ENCODE measurements at regions not wholly inside any gene's neighbourhood (a gene's known extent, or its start where the extent isn't known, plus 50 kb on each side); places are given as distances from the start of the nearest gene placed in this dataset.

DNA sequence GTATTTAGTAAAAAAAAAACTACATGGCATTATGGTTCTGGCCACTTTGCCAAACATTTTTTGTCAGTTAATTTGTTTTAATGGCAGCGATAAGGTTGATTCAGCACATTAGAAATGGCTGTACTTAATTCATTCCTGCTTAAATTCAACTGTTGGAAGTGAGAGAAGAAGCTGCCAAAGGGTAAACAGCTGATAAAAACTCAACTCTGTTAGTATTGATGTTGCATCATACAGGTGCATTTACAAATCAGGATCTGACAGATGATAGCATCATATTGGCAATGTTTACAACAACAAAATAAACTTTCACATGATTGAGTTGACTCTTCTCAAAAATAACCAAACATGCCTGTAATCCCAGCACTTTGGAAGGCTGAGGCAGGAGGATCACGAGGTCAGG lies 444.3 kb downstream of the IPMK start:
- POLR2A ChIA-PET, result no interaction called here

DNA sequence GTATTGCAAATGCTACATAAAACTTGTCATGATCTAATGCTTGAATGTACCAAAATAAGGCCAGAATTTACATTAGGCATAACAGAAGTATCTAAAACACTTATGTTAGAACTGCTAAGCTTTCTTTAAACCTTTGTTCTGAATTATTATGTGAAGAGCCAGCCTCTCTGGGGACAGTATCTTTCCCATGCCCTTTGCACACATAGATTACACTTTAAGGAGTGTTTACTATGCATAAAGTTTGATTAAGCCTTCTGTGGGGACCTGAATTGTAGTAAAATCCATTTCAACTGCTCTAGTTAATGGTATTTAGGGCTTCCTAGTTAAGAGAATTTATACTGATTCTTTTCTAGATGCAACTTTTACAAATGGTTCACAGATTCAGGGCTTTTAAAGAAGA lies 444.7 kb downstream of the IPMK start:
- Histone ChIP-seq H3K4me1 (ENCODE audit: insufficient read depth, low read length, poor library complexity, severe bottlenecking) (no peaks in the 10 kb centered on the region), H3K79me2 (ENCODE audit: insufficient read depth, low read depth, low read length) (no peaks in the 10 kb centered on the region), H3K27ac (ENCODE audit: low read depth, low read length, poor library complexity, severe bottlenecking) (no peak overlapping the region), H4K20me1 (ENCODE audit: insufficient read depth, low read length) (no peaks in the 10 kb centered on the region), H3K9me3 (ENCODE audit: low read length) (no peaks in the 10 kb centered on the region), H3K36me3 (ENCODE audit: insufficient read depth, low read length) (no peaks in the 10 kb centered on the region), H3K9me2 (ENCODE audit: insufficient read depth, low read length) (no peaks in the 10 kb centered on the region), H3K4me2 (ENCODE audit: low read length) (no peak overlapping the region), H3K4me3 (ENCODE audit: low read depth, low read length, poor library complexity, severe bottlenecking) (no peak overlapping the region), H2AFZ (ENCODE audit: low read length) (no peak overlapping the region)
- BruUV-seq (replicated peaks), result no TSS peak
- ChIA-PET CTCF (ENCODE audit: unreplicated experiment) (no interaction called here), POLR2A (no interaction called here)
- no peak for DNase-seq (ENCODE audit: low spot score)
- TF ChIP-seq, protein P1, sequence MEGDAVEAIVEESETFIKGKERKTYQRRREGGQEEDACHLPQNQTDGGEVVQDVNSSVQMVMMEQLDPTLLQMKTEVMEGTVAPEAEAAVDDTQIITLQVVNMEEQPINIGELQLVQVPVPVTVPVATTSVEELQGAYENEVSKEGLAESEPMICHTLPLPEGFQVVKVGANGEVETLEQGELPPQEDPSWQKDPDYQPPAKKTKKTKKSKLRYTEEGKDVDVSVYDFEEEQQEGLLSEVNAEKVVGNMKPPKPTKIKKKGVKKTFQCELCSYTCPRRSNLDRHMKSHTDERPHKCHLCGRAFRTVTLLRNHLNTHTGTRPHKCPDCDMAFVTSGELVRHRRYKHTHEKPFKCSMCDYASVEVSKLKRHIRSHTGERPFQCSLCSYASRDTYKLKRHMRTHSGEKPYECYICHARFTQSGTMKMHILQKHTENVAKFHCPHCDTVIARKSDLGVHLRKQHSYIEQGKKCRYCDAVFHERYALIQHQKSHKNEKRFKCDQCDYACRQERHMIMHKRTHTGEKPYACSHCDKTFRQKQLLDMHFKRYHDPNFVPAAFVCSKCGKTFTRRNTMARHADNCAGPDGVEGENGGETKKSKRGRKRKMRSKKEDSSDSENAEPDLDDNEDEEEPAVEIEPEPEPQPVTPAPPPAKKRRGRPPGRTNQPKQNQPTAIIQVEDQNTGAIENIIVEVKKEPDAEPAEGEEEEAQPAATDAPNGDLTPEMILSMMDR (conservative IDR thresholded peaks at IDR 0.05; ENCODE audit: low read length), result no peak
- TF ChIP-seq EZH2phosphoT487 (IDR thresholded peaks at IDR 0.05; ENCODE audit: borderline replicate concordance, low read depth, low read length), result no peak
- intact Hi-C loops (cut with micrococcal nuclease; ENCODE audit: unreplicated experiment), result no loop called here

More for the DNA sequence above, 444.3 kb downstream of the IPMK start:
- H3K9me2 ChIP-seq (ENCODE audit: insufficient read depth, low read length), result no peaks in the 10 kb centered on the region
- H3K4me3 ChIP-seq (ENCODE audit: low read depth, low read length, poor library complexity, severe bottlenecking), result no peak overlapping the region
- H3K79me2 ChIP-seq (ENCODE audit: insufficient read depth, low read depth, low read length), result no peaks in the 10 kb centered on the region
- no peaks in the 10 kb centered on the region for H3K4me1 ChIP-seq (ENCODE audit: insufficient read depth, low read length, poor library complexity, severe bottlenecking)
- TF ChIP-seq, protein P1 (conservative IDR thresholded peaks at IDR 0.05; ENCODE audit: low read length), result no peak
- no peak for TF ChIP-seq EZH2phosphoT487 (IDR thresholded peaks at IDR 0.05; ENCODE audit: borderline replicate concordance, low read depth, low read length)
- no peaks in the 10 kb centered on the region for H4K20me1 ChIP-seq (ENCODE audit: insufficient read depth, low read length)
- no peak overlapping the region for H2AFZ ChIP-seq (ENCODE audit: low read length)
- no peak for DNase-seq (ENCODE audit: low spot score)
- H3K36me3 ChIP-seq (ENCODE audit: insufficient read depth, low read length), result no peaks in the 10 kb centered on the region
- no TSS peak for BruUV-seq (replicated peaks)
- intact Hi-C loops (cut with micrococcal nuclease; ENCODE audit: unreplicated experiment), result no loop called here
- no peaks in the 10 kb centered on the region for H3K9me3 ChIP-seq (ENCODE audit: low read length)
- no peak overlapping the region for H3K27ac ChIP-seq (ENCODE audit: low read depth, low read length, poor library complexity, severe bottlenecking)
- H3K4me2 ChIP-seq (ENCODE audit: low read length), result no peak overlapping the region
- CTCF ChIA-PET (ENCODE audit: unreplicated experiment), result no interaction called here

DNA sequence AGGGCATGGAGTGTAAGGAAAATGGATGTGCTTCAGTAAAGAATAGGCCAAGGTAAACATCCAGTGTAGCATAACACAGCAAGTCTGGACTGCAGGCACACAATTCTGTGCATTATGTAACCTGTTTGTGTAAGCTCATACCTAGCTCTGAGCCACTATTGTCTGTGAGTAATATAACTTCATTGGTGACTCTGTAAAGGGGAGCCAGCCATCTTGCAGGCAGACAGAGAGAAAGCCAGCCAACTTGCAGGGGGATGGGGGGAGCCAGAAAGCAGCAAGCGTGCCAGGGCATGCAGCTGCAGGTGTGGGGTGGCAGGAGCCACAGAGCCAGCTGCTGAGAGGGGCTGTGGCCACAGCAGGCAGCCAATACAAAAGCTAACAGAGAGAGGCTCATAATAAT lies 449.2 kb downstream of the IPMK start:
- Histone ChIP-seq H4K20me1 (ENCODE audit: insufficient read depth, low read length) (no peaks in the 10 kb centered on the region), H3K4me3 (ENCODE audit: low read depth, low read length, poor library complexity, severe bottlenecking) (no peak overlapping the region), H2AFZ (ENCODE audit: low read length) (no peak overlapping the region), H3K79me2 (ENCODE audit: insufficient read depth, low read depth, low read length) (no peaks in the 10 kb centered on the region), H3K36me3 (ENCODE audit: insufficient read depth, low read length) (no peaks in the 10 kb centered on the region), H3K9me3 (ENCODE audit: low read length) (no peaks in the 10 kb centered on the region), H3K4me2 (ENCODE audit: low read length) (no peak overlapping the region), H3K27ac (ENCODE audit: low read depth, low read length, poor library complexity, severe bottlenecking) (no peak overlapping the region), H3K9me2 (ENCODE audit: insufficient read depth, low read length) (no peaks in the 10 kb centered on the region), H3K4me1 (ENCODE audit: insufficient read depth, low read length, poor library complexity, severe bottlenecking) (no peaks in the 10 kb centered on the region)
- TF ChIP-seq, protein P1 (conservative IDR thresholded peaks at IDR 0.05; ENCODE audit: low read length), result no peak
- TF ChIP-seq EZH2phosphoT487 (IDR thresholded peaks at IDR 0.05; ENCODE audit: borderline replicate concordance, low read depth, low read length), result no peak
- intact Hi-C loops (cut with micrococcal nuclease; ENCODE audit: unreplicated experiment), result no loop called here
- POLR2A ChIA-PET, result no interaction called here
- CTCF ChIA-PET (ENCODE audit: unreplicated experiment), result no interaction called here
- BruUV-seq (replicated peaks), result no TSS peak
- no peak for DNase-seq (ENCODE audit: low spot score)
